Fibroblast of skin of scalp (primary cell): ENCODE measurements at regions not wholly inside any gene's neighbourhood (a gene's known extent, or its start where the extent isn't known, plus 50 kb on each side); places are given as distances from the start of the nearest gene placed in this dataset.

Experiments
- DNase-seq: peaks from one replicate; pipeline ENCODE4 v3.0.0-alpha.2; 2013

- DNase-seq: peak; percentile 92
Observed at GRCh38 chr5:32503261-32503660, 58.7 kb upstream of the ZFR start.

DNA sequence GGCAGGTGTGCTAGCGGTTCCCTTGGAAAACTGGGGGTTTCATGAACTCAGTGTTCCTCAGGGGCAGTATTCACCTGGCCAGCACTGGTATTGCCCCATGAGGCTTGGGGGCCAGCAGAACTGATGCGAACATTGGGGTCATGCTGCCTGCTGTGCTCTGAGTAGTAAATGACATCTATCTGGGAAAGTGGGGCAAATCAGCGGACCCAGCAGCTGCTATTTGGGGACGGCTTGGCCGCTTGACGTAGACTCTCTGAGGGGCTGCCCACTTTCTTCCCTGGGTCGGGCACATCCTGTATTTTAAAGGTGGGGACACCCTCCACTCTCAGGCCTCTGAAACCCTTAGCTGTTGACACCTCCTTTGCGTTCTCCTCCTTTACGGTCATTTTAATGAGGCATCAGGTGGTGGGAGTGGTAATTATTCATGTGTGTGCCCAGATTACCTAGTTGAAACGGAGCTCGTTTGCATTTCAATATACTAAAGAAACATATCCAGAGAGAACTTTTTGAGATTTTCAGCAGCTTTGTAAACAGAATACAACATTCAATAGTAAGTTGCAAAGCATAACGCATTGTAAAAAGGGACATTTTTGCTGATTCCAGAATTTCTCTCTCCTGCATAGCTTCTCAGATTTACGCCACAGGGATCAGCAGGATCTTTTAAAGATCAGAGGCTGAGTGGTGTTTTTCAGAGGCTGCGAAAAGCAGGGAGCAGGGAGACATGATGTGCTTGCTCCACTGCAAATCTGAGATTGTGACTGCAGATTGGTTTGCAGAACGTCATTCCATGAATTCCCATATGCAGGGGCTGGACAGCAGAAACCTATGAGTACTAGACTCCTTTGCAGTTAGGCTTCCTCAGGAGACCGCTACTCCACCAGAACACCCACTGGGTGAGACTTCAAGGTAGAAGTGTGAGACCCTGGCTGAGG, 56.8 kb upstream of the ZFR start:
- DNase-seq: peak; percentile 26

DNA sequence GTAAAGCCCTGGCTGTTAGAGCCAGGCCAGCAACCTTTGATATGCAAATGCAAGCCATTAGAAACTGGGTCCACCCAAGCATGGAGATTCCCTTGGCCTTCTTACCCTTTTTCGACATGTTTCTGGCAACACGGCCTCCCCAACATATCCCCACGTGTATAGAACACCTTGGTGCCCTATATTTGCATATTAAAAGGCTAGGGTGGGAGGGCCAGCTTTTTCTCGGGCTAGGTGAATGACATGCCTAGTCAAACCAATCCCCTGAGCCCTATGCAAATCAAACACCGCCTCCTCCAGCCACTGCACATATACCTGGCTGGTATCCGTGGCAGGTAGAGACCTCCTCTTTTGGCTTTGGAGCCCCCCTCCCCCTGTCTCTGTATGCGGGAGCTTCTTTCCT, 55.6 kb upstream of the ZFR start:
- no peak for DNase-seq

DNA sequence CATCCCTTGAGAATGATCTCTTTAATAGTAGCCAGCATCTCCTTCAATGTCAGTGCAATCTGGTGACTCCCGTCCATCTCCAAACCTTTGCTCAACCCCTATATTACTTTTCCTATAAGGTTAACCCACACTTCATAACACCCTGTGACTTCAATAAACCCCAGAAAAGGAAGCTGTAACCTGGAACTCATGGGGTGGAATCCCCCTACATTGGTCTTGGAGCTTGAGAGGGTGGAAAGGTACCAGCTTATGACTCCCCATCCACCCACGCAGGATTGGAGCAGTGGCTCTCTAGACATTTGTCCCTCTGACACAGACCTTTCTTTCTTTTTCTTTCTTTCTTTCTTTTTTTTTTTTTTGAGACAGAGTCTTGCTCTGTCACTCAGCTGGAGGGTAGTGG, 54.7 kb upstream of the ZFR start:
- no peak for DNase-seq

GRCh38 chr5:32498484-32498883, 53.9 kb upstream of the ZFR start:
- no peak for DNase-seq

GRCh38 chr5:32496104-32496503, 51.6 kb upstream of the ZFR start:
- DNase-seq: no peak

DNA sequence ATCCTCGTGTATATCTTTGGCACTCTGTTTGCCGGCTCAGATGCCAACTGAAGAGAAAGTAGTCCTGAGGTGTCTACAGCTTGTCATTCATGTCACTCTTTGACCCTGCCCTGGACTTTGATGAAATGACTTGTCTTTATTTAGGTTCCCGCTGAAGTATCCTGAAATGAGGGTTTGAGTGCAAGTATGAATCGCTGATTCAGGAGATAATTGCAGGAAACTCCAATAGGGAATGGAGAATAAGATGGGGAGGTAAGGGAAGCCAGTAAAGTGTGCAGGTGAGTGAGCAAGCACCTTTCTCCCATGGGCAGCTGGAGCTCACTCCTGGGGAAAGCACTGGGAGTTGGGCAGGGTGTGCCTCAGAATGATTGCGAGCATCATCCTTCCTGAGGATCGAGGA, 50.3 kb upstream of the ZFR start:
- DNase-seq: no peak
